ENCODE measurements at regions not wholly inside any gene's neighbourhood (a gene's known extent, or its start where the extent isn't known, plus 50 kb on each side); places are given as distances from the start of the nearest gene placed in this dataset.
"Not testable (repeated sequence)": the region's sequence is repeated elsewhere in the genome, so short reads cannot be mapped to it uniquely, and the experiment has no call there.

DNA sequence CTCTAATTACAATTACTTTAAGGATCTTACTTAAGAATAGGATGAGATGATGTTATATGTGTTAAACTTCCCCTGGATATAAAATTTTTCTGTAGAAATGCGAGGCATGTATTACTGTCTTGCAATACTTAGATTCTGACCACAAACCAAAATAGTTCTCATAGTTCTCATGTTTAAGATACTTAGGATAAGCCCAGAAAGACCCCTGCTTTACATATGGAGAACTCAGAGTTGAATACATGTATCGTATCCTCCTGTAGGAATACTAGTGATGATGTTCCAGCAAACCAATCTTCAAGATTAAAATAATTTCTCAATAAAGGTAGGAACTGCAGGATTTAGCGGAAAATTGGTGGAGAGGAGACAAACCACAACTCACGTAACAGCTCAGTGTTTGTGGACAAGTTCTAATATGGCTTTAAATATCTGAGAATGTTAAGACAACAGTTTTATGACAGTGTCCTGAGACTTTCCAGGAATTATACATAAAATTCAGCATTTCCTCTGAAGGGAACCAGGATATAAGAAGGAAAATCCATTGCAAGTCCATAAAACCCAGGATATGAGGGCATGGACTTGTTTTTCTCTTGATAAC is 114.7 kb upstream of the CRY1 start:
- no peak for TF ChIP-seq POLR2A (IDR thresholded peaks at IDR 0.05)
- TF ChIP-seq, protein P1, sequence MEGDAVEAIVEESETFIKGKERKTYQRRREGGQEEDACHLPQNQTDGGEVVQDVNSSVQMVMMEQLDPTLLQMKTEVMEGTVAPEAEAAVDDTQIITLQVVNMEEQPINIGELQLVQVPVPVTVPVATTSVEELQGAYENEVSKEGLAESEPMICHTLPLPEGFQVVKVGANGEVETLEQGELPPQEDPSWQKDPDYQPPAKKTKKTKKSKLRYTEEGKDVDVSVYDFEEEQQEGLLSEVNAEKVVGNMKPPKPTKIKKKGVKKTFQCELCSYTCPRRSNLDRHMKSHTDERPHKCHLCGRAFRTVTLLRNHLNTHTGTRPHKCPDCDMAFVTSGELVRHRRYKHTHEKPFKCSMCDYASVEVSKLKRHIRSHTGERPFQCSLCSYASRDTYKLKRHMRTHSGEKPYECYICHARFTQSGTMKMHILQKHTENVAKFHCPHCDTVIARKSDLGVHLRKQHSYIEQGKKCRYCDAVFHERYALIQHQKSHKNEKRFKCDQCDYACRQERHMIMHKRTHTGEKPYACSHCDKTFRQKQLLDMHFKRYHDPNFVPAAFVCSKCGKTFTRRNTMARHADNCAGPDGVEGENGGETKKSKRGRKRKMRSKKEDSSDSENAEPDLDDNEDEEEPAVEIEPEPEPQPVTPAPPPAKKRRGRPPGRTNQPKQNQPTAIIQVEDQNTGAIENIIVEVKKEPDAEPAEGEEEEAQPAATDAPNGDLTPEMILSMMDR (IDR thresholded peaks at IDR 0.05) = no peak
- Histone ChIP-seq H3K4me3 (no peak overlapping the region), H3K27ac (no peak overlapping the region), H3K27me3 (no peaks in the 10 kb centered on the region), H3K36me3 (no peaks in the 10 kb centered on the region), H3K4me1 (no peaks in the 10 kb centered on the region), H3K9me3 (no peaks in the 10 kb centered on the region)
- no peak for DNase-seq

DNA sequence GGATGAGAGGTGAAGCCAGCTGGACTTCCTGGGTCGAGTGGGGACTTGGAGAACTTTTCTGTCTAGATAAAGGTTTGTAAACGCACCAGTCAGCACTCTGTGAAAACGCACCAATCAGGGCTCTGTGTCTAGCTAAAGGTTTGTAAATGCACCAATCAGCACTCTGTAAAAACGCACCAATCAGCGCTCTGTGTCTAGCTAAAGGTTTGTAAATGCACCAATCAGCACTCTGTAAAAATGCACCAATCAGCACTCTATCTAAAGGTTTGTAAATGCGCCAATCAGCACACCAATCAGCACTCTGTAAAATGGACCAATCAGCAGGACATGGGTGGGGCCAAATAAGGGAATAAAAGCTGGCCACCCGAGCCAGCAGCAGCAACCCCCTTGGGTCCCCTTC is 116.4 kb upstream of the CRY1 start:
- H3K27ac ChIP-seq, H3K27me3 ChIP-seq, H3K36me3 ChIP-seq, H3K9me3 ChIP-seq, DNase-seq, H3K4me1 ChIP-seq, H3K4me3 ChIP-seq: not testable (repeated sequence)

DNA sequence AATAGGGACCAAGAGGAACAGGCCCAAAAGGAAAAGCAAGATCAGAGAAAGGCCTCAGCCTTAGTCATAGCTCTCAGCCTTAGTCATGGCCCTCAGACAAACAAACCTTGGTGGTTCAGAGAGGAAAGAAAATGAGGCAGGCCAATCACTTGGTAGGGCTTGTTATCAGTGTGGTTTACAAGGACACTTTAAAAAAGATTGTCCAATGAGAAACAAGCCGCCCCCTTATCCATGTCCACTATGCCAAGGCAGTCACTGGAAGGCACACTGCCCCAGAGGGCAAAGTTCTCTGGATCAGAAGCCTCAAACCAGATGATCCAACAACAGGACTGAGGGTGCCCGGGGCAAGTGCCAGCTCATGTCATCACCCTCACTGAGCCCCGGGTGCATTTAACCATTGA is 121.0 kb upstream of the CRY1 start:
- H3K27ac ChIP-seq, H3K9me3 ChIP-seq, H3K4me1 ChIP-seq, DNase-seq, H3K36me3 ChIP-seq, H3K27me3 ChIP-seq, H3K4me3 ChIP-seq: not testable (repeated sequence)

GRCh38 chr12:107216411-107216810 is 123.1 kb upstream of the CRY1 start:
- not testable (repeated sequence) for H3K36me3 ChIP-seq, H3K9me3 ChIP-seq, H3K27me3 ChIP-seq, DNase-seq, H3K27ac ChIP-seq, H3K4me3 ChIP-seq, H3K4me1 ChIP-seq

GRCh38 chr12:107219301-107219700 is 126.0 kb upstream of the CRY1 start:
- Histone ChIP-seq H3K4me3 (no peak overlapping the region), H3K9me3 (no peaks in the 10 kb centered on the region), H3K4me1 (no peaks in the 10 kb centered on the region), H3K36me3 (no peaks in the 10 kb centered on the region), H3K27ac (no peak overlapping the region), H3K27me3 (no peaks in the 10 kb centered on the region)
- no peak for TF ChIP-seq POLR2A (IDR thresholded peaks at IDR 0.05)
- TF ChIP-seq, protein P1 (IDR thresholded peaks at IDR 0.05) = no peak
- DNase-seq = no peak

DNA sequence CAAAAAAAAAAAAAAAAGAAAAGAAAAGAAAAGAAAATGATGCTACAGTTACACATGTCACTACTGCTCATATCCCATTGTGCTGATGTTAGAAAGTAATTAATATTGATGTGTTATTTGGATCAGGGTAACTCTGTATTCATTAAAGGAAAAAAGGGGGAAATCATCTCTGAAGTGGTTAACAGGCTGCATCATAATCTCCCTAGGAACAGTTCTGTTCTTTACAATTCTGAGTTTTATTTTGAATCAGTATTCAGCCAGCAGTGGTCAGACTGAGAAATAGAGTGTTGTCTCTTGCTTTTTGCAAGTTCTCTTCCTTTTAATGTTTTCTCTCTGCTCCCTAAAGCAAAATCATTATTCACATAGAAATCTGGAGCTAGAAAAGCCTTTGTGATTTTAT is 128.6 kb upstream of the CRY1 start:
- no peak overlapping the region for H3K4me3 ChIP-seq
- no peaks in the 10 kb centered on the region for H3K4me1 ChIP-seq
- no peaks in the 10 kb centered on the region for H3K27me3 ChIP-seq
- H3K36me3 ChIP-seq = no peaks in the 10 kb centered on the region
- H3K27ac ChIP-seq = no peak overlapping the region
- no peak for DNase-seq
- H3K9me3 ChIP-seq = no peaks in the 10 kb centered on the region
- TF ChIP-seq, protein P1 (IDR thresholded peaks at IDR 0.05) = no peak
- TF ChIP-seq POLR2A (IDR thresholded peaks at IDR 0.05) = no peak

DNA sequence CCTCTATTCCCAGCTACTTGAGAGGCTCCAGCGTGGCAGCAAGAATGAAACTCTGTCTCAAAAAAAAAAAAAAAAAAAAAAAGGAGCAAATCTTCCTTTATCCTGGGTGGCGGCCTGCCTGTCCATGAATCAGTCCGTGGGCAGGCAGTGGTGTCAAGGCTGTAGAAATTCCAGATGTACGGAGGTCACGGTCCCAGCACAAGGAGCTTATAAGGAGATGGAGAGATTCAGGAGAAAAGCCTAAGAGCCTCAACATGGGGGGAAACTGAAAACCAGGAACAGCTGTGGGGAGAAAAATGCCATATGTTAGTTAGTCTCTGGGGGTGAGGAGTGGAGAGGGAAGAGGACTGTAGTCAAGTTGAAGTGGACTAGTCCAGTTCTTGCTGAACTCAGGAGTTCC is 130.5 kb upstream of the CRY1 start:
- Histone ChIP-seq H3K27me3 (no peaks in the 10 kb centered on the region), H3K4me1 (no peaks in the 10 kb centered on the region), H3K4me3 (no peak overlapping the region), H3K36me3 (no peaks in the 10 kb centered on the region), H3K27ac (no peak overlapping the region), H3K9me3 (no peaks in the 10 kb centered on the region)
- TF ChIP-seq, protein P1 (IDR thresholded peaks at IDR 0.05) = no peak
- TF ChIP-seq POLR2A (IDR thresholded peaks at IDR 0.05) = no peak
- no peak for DNase-seq

All from Peyer's patch (tissue), 4 donors.